ENCODE measurements at regions not wholly inside any gene's neighbourhood (a gene's known extent, or its start where the extent isn't known, plus 50 kb on each side); places are given as distances from the start of the nearest gene placed in this dataset.

DNA sequence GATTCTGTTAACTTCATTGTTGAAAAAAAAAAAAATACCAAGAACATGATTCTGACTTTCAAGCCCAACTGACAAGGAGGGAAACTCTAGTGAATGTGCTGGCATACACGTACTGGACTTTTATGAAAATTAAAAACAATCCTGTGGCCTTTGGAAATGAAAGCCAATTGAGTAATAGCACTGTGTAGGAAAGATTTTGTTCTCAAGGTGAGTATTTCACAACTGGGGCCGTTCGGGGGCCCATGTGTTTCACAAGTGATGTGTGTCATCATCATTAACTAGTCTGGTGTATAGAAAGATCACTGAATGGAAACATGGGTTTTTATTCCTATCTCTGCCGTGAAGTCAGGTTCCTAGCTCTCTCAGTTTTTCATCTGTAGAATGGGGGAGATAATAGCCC is 605.0 kb upstream of the CLINT1 start:
- Histone ChIP-seq H3K4me1 (peaks cover 0 to 7% (median 0%) of the 10 kb centered on the region in 4 donors), H3K36me3 (no peaks in the 10 kb centered on the region), H3K27ac (no peak overlapping the region), H3K27me3 (no peaks in the 10 kb centered on the region), H3K9me3 (no peaks in the 10 kb centered on the region), H3K4me3 (no peak overlapping the region)
- peak; percentile 78 to 81 for DNase-seq
- intact Hi-C loops (cut with DNase I; ENCODE audit: low total_unique reads): no loop called here
- TF ChIP-seq, protein P1, sequence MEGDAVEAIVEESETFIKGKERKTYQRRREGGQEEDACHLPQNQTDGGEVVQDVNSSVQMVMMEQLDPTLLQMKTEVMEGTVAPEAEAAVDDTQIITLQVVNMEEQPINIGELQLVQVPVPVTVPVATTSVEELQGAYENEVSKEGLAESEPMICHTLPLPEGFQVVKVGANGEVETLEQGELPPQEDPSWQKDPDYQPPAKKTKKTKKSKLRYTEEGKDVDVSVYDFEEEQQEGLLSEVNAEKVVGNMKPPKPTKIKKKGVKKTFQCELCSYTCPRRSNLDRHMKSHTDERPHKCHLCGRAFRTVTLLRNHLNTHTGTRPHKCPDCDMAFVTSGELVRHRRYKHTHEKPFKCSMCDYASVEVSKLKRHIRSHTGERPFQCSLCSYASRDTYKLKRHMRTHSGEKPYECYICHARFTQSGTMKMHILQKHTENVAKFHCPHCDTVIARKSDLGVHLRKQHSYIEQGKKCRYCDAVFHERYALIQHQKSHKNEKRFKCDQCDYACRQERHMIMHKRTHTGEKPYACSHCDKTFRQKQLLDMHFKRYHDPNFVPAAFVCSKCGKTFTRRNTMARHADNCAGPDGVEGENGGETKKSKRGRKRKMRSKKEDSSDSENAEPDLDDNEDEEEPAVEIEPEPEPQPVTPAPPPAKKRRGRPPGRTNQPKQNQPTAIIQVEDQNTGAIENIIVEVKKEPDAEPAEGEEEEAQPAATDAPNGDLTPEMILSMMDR (IDR thresholded peaks at IDR 0.05): no peak

DNA sequence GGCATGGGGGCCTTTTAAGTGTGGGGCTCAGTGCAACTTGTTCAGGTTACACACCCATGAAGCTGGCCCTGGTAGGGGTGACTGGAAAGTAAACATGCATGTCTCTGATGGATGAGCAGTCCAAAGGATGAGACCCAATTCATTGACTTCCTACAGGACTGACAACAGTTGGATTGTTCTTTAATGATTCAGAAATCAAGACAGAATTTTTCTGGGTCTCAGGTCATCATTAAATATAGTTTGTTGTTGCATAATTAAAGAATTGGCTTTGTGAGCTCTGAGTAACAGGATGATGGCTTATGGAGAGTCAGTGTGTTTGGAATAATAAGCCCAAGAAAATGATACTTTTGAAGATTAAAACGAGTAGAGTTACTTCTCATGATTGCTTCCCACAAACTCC is 604.2 kb upstream of the CLINT1 start:
- no peaks in the 10 kb centered on the region for H3K27me3 ChIP-seq
- H3K9me3 ChIP-seq: no peaks in the 10 kb centered on the region
- peaks cover 0 to 7% (median 0%) of the 10 kb centered on the region in 4 donors for H3K4me1 ChIP-seq
- intact Hi-C loops (cut with DNase I; ENCODE audit: low total_unique reads): no loop called here
- no peak overlapping the region for H3K4me3 ChIP-seq
- no peaks in the 10 kb centered on the region for H3K36me3 ChIP-seq
- no peak overlapping the region for H3K27ac ChIP-seq
- no peak for DNase-seq
- TF ChIP-seq, protein P1 (IDR thresholded peaks at IDR 0.05): no peak

DNA sequence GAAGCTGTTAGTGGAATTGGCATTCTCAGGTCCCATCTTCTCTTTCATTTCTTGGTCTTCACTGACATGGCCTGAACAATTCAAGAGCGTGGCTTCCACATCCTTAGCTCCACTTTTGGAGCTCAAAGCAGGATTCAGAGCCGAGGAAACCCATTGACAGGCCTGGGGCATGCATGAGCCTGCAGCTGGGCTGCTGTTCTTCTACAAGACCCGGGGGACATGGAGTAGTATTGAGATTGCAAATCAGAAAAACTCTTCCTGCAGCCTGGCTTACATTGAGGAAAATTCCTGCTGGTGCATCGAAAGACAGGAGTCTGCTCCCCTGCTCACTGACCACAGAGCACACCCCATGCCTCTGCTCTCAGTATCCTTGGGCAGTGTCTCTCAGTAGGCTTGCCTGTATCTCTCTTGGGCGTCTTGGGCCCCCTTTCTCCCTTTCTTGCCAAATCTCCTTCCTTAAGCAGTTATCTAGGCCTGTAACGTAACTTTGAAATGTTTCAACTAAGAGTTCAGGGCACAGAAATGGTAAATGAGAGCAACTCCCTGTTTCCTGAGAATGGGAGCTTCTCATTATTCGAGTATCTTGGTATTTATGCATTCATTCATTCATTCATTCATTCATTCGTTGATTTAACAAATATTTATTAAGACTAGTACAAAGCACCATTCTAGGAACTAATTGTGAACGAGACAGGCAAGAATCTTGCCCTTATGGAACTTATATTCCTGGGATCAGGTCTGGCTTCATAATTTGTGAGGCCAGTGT is 603.6 kb upstream of the CLINT1 start:
- H3K27ac ChIP-seq: no peak overlapping the region
- no peaks in the 10 kb centered on the region for H3K27me3 ChIP-seq
- H3K36me3 ChIP-seq: no peaks in the 10 kb centered on the region
- H3K9me3 ChIP-seq: no peaks in the 10 kb centered on the region
- DNase-seq: no peak
- intact Hi-C loops (cut with DNase I; ENCODE audit: low total_unique reads): no loop called here
- H3K4me1 ChIP-seq: peaks cover 0 to 7% (median 0%) of the 10 kb centered on the region in 4 donors
- no peak overlapping the region for H3K4me3 ChIP-seq
- TF ChIP-seq, protein P1 (IDR thresholded peaks at IDR 0.05): no peak

DNA sequence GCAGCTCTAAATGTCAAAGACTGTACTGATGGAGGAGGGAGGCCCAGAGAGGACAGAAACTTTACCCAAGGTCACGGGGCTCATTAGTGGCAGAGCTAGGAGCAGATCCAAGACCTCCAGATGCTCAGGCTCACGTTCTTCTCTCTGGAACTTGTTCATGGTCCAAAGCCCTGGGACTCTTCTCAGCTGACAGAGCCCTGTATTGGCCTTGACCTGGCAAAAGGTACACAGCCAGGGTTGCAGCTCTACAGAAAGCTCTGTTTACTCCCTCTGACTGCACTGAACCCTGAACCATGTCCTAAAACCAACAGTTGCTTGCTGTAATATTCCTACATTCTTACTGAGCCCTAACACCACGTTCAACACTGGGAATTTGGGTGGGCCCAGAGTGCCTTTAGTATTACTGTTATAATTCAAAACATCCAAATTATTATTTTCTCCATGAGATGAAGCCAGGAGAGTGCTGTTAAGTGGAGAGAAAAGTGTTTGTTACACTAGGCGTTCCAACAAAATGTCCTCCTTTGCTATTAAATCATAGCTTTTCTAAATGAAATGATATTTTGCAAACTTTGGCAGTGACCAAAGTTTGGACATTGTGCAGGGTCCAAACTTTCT is 602.4 kb upstream of the CLINT1 start:
- intact Hi-C loops (cut with DNase I; ENCODE audit: low total_unique reads): no loop called here
- Histone ChIP-seq H3K4me3 (no peak overlapping the region), H3K27ac (no peak overlapping the region), H3K9me3 (no peaks in the 10 kb centered on the region), H3K36me3 (no peaks in the 10 kb centered on the region), H3K4me1 (peaks cover 0 to 7% (median 0%) of the 10 kb centered on the region in 4 donors), H3K27me3 (no peaks in the 10 kb centered on the region)
- DNase-seq: peak in 1 of 2 donors; percentile 77
- TF ChIP-seq, protein P1 (IDR thresholded peaks at IDR 0.05): no peak

DNA sequence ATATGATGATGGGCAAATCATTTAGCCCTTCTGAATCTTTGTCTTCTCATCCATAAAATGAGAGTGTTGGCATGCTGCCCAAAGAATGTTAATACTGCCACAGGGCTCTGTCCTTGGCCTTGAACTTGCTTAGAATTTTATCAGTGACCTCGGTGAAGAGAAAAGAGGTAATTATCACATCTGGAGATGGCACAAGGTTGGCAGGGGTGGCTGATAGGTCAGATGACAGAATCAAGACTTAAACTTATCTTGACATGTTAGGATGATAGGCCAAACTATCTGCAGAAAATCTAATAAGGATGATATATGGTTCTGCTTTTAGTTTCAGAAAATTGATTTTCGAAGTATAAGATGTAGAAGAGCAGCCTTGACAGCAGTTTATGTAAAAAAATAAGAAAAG is 599.1 kb upstream of the CLINT1 start:
- H3K4me3 ChIP-seq: no peak overlapping the region
- H3K9me3 ChIP-seq: no peaks in the 10 kb centered on the region
- H3K36me3 ChIP-seq: no peaks in the 10 kb centered on the region
- H3K27ac ChIP-seq: no peak overlapping the region
- TF ChIP-seq, protein P1 (IDR thresholded peaks at IDR 0.05): no peak
- H3K27me3 ChIP-seq: no peaks in the 10 kb centered on the region
- H3K4me1 ChIP-seq: peaks cover 0 to under 1% (median 0%) of the 10 kb centered on the region in 4 donors
- intact Hi-C loops (cut with DNase I; ENCODE audit: low total_unique reads): no loop called here
- DNase-seq: no peak

All from tibial artery (tissue), 4 donors.